Tongue (tissue), 1 donor: ENCODE measurements at regions not wholly inside any gene's neighbourhood (a gene's known extent, or its start where the extent isn't known, plus 50 kb on each side); places are given as distances from the start of the nearest gene placed in this dataset.
"Not testable (repeated sequence)": the region's sequence is repeated elsewhere in the genome, so short reads cannot be mapped to it uniquely, and the experiment has no call there.

Experiments used
- DNase-seq: peaks from one replicate; pipeline ENCODE4 v3.0.0-alpha.2; 2015

DNA sequence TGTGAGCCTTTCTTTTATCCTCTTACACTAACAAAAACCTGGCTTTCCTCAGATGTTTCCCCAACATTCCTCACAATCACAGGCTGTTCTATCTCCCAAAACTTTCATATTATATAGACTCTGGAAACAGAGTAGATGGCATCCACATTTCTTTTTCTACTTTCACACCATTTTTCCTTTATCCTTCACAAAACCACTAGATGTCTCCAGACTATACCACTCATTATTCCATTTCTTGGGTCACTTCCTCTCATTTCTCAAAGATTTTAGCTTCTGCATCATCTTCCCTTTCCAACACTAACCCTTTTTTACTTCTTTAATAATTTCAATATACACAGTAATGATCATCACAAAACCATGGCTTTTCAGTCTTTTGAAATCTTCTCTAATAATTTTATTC, 286.0 kb upstream of the DEPDC1 start:
- DNase-seq, result no peak

- DNase-seq, result no peak
Measured at GRCh38 chr1:68785328-68785727, 288.4 kb upstream of the DEPDC1 start.

- no peak for DNase-seq
Measured at GRCh38 chr1:68788762-68789161, 291.9 kb upstream of the DEPDC1 start.

GRCh38 chr1:68791800-68792199, 294.9 kb upstream of the DEPDC1 start:
- no peak for DNase-seq

- DNase-seq, result no peak
Measured at GRCh38 chr1:68795956-68796355, 299.1 kb upstream of the DEPDC1 start.

- no peak for DNase-seq
Measured at GRCh38 chr1:68796888-68797287, 300.0 kb upstream of the DEPDC1 start.

GRCh38 chr1:68798071-68798470, 301.2 kb upstream of the DEPDC1 start:
- no peak for DNase-seq

- DNase-seq, result no peak
Measured at GRCh38 chr1:68799096-68799495, 302.2 kb upstream of the DEPDC1 start.

DNA sequence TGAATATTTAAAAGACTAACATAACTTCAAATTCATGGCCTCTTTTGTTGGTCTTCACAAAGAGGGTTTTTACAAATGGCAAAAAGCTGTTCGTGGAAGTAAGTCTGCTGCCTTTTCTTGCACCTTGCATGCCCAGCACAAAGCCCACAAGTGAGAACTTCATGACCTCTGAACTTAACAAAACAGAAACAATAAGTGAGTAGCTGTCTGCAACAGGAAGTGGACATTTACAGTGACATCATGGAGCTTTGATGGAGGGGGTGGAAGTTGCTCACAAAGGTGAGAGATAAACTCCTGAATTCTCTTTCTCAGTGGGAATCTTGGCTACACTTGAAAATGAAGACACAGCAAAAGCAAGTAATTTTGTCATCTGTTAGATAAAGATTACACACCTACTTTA, 303.3 kb upstream of the DEPDC1 start:
- DNase-seq, result no peak

- no peak for DNase-seq
Measured at GRCh38 chr1:68801440-68801839, 304.6 kb upstream of the DEPDC1 start.

- DNase-seq, result no peak
Measured at GRCh38 chr1:68805097-68805641, 308.3 kb upstream of the DEPDC1 start.

DNA sequence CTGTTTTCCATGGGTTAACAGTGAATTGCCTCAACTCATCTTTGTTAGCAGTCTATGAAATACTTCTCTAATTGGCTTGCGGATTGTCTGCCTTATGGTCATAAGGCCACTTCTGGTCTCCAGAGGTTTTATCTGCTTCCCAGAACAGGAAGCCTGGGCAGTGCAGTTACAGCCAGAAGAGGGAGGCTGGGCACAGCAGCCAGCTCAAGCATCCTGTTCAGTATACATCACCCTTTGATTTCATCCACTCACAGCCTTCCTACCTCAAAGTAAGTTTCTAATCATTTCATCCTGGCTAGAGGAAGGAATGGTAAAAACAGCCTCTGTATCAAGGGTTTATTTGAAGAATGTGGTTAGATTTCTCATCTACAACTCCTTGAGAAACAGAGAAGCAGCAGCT, 311.5 kb upstream of the DEPDC1 start:
- DNase-seq, result no peak

DNA sequence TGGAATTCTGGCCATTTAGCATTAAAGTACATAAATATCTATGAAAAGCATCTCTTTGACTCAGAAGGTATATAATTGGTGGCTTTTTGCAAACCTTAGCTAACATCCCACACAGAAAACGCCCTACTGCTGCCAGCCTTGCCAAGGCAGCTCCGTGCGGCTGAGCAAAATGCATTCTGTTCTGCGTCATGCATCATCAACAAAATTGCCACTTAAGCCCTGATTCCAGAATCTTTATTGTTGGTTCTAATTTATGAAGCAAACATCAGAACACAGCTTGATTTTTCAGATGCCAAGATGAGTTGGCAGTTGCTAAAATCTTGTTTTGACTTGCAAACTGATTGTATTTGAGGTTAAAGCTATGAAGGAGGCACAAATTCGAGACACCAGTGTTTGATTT, 314.9 kb upstream of the DEPDC1 start:
- no peak for DNase-seq

DNA sequence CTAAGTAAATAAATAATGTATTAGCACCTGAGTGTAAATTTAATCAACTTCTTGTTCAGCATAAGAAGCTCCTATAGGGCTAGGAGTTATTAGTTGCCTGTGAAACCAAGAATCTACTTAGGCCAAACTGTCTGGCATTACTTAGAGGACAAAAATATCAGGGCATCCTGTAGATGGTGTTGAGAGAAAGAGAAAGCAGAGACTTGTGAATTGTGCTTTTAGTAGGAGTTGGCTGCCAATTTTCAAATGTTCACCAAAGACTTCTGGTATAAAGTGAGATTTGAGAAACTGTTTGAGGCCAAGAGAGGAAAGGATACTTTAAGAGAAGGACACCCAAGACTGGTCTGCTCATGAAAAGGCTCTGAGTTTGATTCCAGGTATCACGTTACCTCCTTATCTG, 315.5 kb upstream of the DEPDC1 start:
- no peak for DNase-seq

DNA sequence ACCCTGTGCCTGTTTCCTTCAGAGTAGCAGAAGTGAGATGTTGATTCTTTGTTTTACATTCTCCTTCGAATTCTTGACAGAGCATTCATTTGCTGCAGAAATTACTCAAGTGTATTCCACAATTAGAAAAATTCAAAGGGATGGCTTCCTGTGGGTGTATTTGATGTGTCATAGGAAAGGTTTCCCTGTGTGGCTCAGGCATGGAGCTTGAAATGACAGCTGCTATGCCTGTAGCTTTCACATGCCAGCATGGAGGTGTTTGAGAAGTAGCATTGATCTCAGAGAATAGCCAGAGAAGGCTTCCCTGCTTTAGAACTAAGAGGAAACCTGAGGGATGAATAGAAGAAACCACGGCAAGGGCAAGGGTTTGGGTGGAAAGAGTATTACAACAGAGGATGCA, 317.2 kb upstream of the DEPDC1 start:
- no peak for DNase-seq

GRCh38 chr1:68815632-68816031, 318.8 kb upstream of the DEPDC1 start:
- DNase-seq, result no peak

- DNase-seq, result not testable (repeated sequence)
Measured at GRCh38 chr1:68817505-68818210, 320.8 kb upstream of the DEPDC1 start.

- DNase-seq, result no peak
Measured at GRCh38 chr1:68819190-68819829, 322.4 kb upstream of the DEPDC1 start.

DNA sequence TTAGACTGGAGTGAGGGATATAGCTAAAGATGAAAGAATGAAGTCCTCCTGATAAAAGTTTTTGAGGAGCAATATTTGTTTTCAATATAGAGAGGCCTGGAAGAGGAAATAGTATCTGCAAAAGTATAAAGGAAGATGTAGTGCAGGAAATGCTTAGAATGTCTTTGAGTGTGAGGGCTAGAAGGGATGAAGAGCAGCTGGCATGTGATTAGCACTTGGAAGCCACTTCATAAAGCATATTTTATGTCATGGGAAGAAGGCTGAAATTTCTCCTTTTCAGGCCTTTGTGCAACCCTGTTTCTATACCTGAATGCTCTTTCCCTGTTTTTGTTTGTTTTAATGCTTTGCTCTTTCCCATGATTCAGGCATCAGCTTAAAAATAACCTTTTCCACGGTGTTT, 323.3 kb upstream of the DEPDC1 start:
- DNase-seq, result no peak

DNA sequence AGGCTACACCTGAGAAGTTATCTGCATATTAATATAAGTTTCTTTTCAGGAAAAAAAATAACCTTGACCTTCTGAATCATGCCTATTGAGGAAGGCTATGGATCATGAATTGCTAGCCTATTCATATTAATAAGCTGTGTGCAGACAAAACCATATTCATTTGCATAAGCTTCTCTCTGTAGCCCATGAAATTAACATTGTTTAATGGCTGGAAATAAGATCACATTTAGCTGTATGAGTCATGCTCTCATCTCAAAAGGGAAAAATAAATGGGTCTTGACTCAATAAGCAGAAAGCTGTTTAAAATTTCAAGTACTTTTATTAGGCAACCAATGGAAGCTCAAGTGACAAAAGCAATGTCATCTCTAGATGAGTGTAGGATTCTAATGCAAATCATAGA, 330.0 kb upstream of the DEPDC1 start:
- no peak for DNase-seq

GRCh38 chr1:68827261-68827660, 330.4 kb upstream of the DEPDC1 start:
- no peak for DNase-seq

- DNase-seq, result no peak
Measured at GRCh38 chr1:68828013-68828412, 331.1 kb upstream of the DEPDC1 start.

- DNase-seq, result no peak
Measured at GRCh38 chr1:68831281-68831680, 334.4 kb upstream of the DEPDC1 start.

DNA sequence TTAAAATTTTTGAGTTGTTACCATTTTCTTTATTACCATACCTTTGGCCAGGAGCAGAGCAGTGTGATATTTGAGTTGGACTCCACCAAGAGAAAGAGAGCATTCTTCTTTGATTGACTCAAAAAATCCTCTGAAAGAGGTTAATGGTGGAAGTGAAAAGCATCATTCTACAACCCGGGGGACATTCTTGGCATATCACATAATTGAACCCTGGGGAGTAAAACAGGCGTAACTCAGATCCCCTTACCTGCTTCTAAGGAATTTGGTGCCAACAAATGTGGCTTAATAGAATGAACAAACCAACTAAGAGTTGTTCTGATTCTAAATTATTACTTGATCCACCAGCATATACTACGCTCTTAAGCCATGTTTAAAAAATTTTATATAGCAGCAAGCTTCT, 351.1 kb upstream of the DEPDC1 start:
- no peak for DNase-seq
